IMR-90 (cell line): ENCODE measurements at regions not wholly inside any gene's neighbourhood (a gene's known extent, or its start where the extent isn't known, plus 50 kb on each side); places are given as distances from the start of the nearest gene placed in this dataset.
"Not testable (repeated sequence)": the region's sequence is repeated elsewhere in the genome, so short reads cannot be mapped to it uniquely, and the experiment has no call there.

Experiments
- ATAC-seq: fragments of 200-7000 bp; cut with Tn5 transposase; 2 replicates; pipeline ENCODE4 v1.9.1; 2020; ENCODE audit warnings: low read depth, mild to moderate bottlenecking, moderate library complexity
- BruUV-seq: library from RNA; stranded (reverse); fragments of 400-500 nt; replicated peaks from 2 replicates; lab custom pipeline; 2021; lab: Mats Ljungman, UMichigan
- CTCF ChIA-PET: fragments of 300-600 bp; formaldehyde crosslinking; extraction: SDS; loops from one replicate; lab custom pipeline; 2021; ENCODE audit warnings: antibody characterized with exemption; lab: Yijun Ruan, JAX
- POLR2A ChIA-PET: fragments of 300-600 bp; sonication (Branson Sonifier 250); formaldehyde crosslinking; loops from one replicate; lab custom pipeline; 2022; ENCODE audit warnings: antibody characterized with exemption; ENCODE audit not compliant: unreplicated experiment; lab: Charles Lee
- DNase-seq: peaks from one replicate; pipeline ENCODE4 v3.0.0; 2013
- H2AFZ ChIP-seq: replicated peaks from 2 replicates; pipeline ENCODE3; 2013; ENCODE audit warnings: low read length, mild to moderate bottlenecking; ENCODE audit not compliant: poor library complexity
- H2AK5ac ChIP-seq: 2 replicates; pipeline ENCODE4 v1.6.1; 2013; ENCODE audit warnings: low read depth, low read length, inconsistent platforms
- H2AK9ac ChIP-seq: replicated peaks from 2 replicates; pipeline ENCODE3; 2013; ENCODE audit warnings: mild to moderate bottlenecking, low read depth, low read length, moderate library complexity; ENCODE audit not compliant: poor library complexity
- H2BK120ac ChIP-seq: 2 replicates; pipeline ENCODE4 v1.6.1; 2013; ENCODE audit warnings: low read depth, low read length, inconsistent platforms
- H2BK15ac ChIP-seq: 3 replicates; pipeline ENCODE4 v1.6.1; 2013; ENCODE audit warnings: low read depth, low read length, inconsistent platforms
- H2BK20ac ChIP-seq: 2 replicates; pipeline ENCODE4 v1.6.1; 2013; ENCODE audit warnings: low read depth, mild to moderate bottlenecking, inconsistent platforms, low read length, moderate library complexity
- H2BK5ac ChIP-seq: 2 replicates; pipeline ENCODE4 v1.6.1; 2013; ENCODE audit warnings: mild to moderate bottlenecking, low read depth, low read length, inconsistent platforms; ENCODE audit not compliant: poor library complexity, severe bottlenecking
- H3K14ac ChIP-seq: replicated peaks from 2 replicates; pipeline ENCODE4 v1.6.1; 2013; ENCODE audit warnings: low read depth, low read length, inconsistent platforms
- H3K18ac ChIP-seq: 2 replicates; pipeline ENCODE4 v1.6.1; 2013; ENCODE audit warnings: low read depth, low read length, control low read depth
- H3K23ac ChIP-seq: 2 replicates; pipeline ENCODE4 v1.6.1; 2013; ENCODE audit warnings: low read depth, low read length, inconsistent platforms
- H3K27ac ChIP-seq: 2 replicates; pipeline ENCODE4 v1.5.1; 2013; ENCODE audit warnings: mild to moderate bottlenecking, control low read depth, low read length; ENCODE audit not compliant: insufficient read depth
- H3K27me3 ChIP-seq: 2 replicates; pipeline ENCODE4 v1.6.1; 2013; ENCODE audit warnings: low read length; ENCODE audit not compliant: control insufficient read depth, insufficient read depth
- H3K36me3 ChIP-seq: 2 replicates; pipeline ENCODE4 v1.6.1; 2013; ENCODE audit warnings: low read length, mixed read lengths; ENCODE audit not compliant: control insufficient read depth, insufficient read depth
- H3K4ac ChIP-seq: 2 replicates; pipeline ENCODE4 v1.6.1; 2013; ENCODE audit warnings: low read depth, low read length, inconsistent platforms
- H3K4me1 ChIP-seq: 2 replicates; pipeline ENCODE4 v1.6.1; 2013; ENCODE audit warnings: low read length, mixed read lengths; ENCODE audit not compliant: control insufficient read depth, insufficient read depth
- H3K4me2 ChIP-seq: 2 replicates; pipeline ENCODE4 v1.6.1; 2013; ENCODE audit warnings: low read depth, mild to moderate bottlenecking, control low read depth, low read length, moderate library complexity
- H3K4me3 ChIP-seq: 2 replicates; pipeline ENCODE4 v1.5.1; 2013; ENCODE audit warnings: low read depth, mild to moderate bottlenecking, control low read depth, low read length, moderate library complexity; ENCODE audit not compliant: insufficient read depth
- H3K56ac ChIP-seq: 2 replicates; pipeline ENCODE4 v1.6.1; 2013; ENCODE audit warnings: low read length, inconsistent platforms; ENCODE audit not compliant: insufficient read depth; ENCODE audit errors: extremely low read depth
- H3K79me1 ChIP-seq, 2 experiments: 2 replicates each; pipeline ENCODE4 v1.6.1; 2013; ENCODE audit warnings: low read length in 2 of 2, inconsistent platforms in 1 of 2, low read depth in 1 of 2
- H3K9ac ChIP-seq: 2 replicates; pipeline ENCODE4 v1.6.1; 2013; ENCODE audit warnings: low read depth, low read length, control low read depth
- H3K9me1 ChIP-seq: 2 replicates; pipeline ENCODE4 v1.6.1; 2013; ENCODE audit warnings: low read length, inconsistent platforms; ENCODE audit not compliant: insufficient read depth
- H3K9me3 ChIP-seq: 2 replicates; pipeline ENCODE4 v1.6.1; 2013; ENCODE audit warnings: low read length; ENCODE audit not compliant: control insufficient read depth, insufficient read depth
- H4K20me1 ChIP-seq: 2 replicates; pipeline ENCODE4 v1.6.1; 2013; ENCODE audit warnings: low read length, inconsistent platforms; ENCODE audit not compliant: insufficient read depth
- H4K5ac ChIP-seq: 2 replicates; pipeline ENCODE4 v1.6.1; 2013; ENCODE audit warnings: mild to moderate bottlenecking, low read depth, low read length, control low read depth
- H4K8ac ChIP-seq, 2 experiments: 2 replicates each; pipeline ENCODE4 v1.6.1; 2013; ENCODE audit warnings: low read depth in 2 of 2, low read length in 2 of 2, control low read depth in 1 of 2, inconsistent platforms in 1 of 2
- H4K91ac ChIP-seq: 2 replicates; pipeline ENCODE4 v1.6.1; 2013; ENCODE audit warnings: low read depth, low read length, inconsistent platforms; ENCODE audit not compliant: insufficient read depth
- WGBS, 2 experiments: methylation state at CpG; one replicate each; pipeline versions ENCODE4 v1.1.5 to v1.1.7; 2013; ENCODE audit warnings: missing lambda C conversion rate in 2 of 2; ENCODE audit not compliant: insufficient read length in 1 of 2; ENCODE audit errors: extremely low coverage in 2 of 2; 5-methylcytosine and 5-hydroxymethylcytosine counted together
- dilution Hi-C: fragments of 300-500 bp; cut with HindIII; formaldehyde crosslinking; loops from one replicate; pipeline ENCODE4 v1.14.3; 2018; ENCODE audit warnings: low sequenced_read_pairs; ENCODE audit not compliant: unreplicated experiment
- in situ Hi-C: fragments of 300-500 bp; cut with MboI; formaldehyde crosslinking; loops from 3 replicates; pipeline ENCODE4 v1.14.3; 2019; ENCODE audit warnings: low sequenced_read_pairs, inconsistent platforms, mixed read lengths
- intact Hi-C: fragments of 100-400 bp; cut with micrococcal nuclease; formaldehyde crosslinking; loops from 2 replicates; pipeline ENCODE4 v1.10.0; 2022
- TF ChIP-seq, protein P1 (sequence below): fragments of 150-350 bp; IDR thresholded peaks from 2 replicates; pipeline ENCODE4 v1.6.1; 2016; ENCODE audit warnings: low read depth, mild to moderate bottlenecking, low read length, moderate library complexity, borderline replicate concordance

DNA sequence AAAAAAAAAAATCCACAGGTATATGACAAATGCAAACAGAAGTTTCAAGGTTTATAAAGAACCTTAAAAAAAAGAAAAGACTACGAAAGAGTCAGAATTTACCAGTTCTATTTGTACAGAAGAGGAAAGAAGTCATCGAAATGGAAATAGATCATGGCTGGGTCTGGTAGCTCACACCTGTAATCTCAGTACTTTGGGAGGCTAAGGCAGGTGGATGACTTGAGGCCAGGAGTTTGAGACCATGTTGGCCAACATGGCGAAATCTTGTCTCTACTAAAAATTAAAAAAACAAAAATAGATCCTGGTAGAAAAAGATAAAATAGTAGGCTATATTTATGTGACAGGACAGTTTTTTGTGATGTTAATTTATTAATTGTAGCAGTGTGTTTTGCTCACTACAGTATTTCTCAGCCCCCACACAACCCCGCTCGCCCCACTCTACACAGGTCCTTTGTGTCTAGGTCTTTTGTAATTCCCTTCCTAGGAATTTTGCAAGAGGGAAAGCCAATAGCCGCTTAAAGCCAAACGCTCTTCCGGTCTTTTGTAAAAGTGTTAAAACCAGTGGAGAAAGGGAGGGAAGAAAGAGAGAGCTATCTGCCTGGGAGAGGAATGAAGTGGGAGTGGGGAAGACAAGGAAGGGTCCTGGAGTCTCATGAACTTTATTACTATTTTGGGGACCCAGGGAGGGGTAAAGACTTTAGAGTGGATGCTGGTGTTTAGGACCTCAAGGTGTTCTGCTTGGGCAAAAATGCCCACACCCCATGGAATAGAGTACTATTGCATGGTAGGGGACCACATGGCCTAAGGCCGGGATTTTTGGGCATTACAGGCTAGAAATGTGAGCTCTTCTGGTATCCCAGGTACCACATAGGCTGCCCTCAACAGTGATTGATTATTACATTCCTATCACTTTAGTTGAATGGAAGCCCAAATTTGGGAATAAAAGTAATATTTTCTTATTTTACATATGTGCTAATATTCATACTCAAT is 59.4 kb upstream of the XPO1 start:
- no peaks in the 10 kb centered on the region for H3K9me1 ChIP-seq
- H3K9ac ChIP-seq = no peak overlapping the region
- no peak overlapping the region for H4K5ac ChIP-seq
- H3K36me3 ChIP-seq = no peaks in the 10 kb centered on the region
- H3K4me2 ChIP-seq = no peak overlapping the region
- TF ChIP-seq, protein P1, sequence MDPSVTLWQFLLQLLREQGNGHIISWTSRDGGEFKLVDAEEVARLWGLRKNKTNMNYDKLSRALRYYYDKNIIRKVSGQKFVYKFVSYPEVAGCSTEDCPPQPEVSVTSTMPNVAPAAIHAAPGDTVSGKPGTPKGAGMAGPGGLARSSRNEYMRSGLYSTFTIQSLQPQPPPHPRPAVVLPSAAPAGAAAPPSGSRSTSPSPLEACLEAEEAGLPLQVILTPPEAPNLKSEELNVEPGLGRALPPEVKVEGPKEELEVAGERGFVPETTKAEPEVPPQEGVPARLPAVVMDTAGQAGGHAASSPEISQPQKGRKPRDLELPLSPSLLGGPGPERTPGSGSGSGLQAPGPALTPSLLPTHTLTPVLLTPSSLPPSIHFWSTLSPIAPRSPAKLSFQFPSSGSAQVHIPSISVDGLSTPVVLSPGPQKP = no peak
- H3K4me1 ChIP-seq = no peaks in the 10 kb centered on the region
- dilution Hi-C loops = no loop called here
- no CpG with 5 or more reads among the region's 9 CpGs for WGBS, 2 experiments
- H3K27ac ChIP-seq = no peak overlapping the region
- no peak overlapping the region for H2AFZ ChIP-seq
- H4K20me1 ChIP-seq = no peaks in the 10 kb centered on the region
- POLR2A ChIA-PET = no interaction called here
- H3K56ac ChIP-seq = no peak overlapping the region
- no peak overlapping the region for H2BK20ac ChIP-seq
- no peak for DNase-seq
- no peaks in the 10 kb centered on the region for H3K79me1 ChIP-seq
- no peak overlapping the region for H3K4me3 ChIP-seq
- H3K18ac ChIP-seq = no peak overlapping the region
- no peak overlapping the region for H4K8ac ChIP-seq
- H2AK5ac ChIP-seq = no peak overlapping the region
- in situ Hi-C loops = no loop called here
- no peak overlapping the region for H3K4ac ChIP-seq
- CTCF ChIA-PET = no interaction called here
- BruUV-seq = no TSS peak
- H3K23ac ChIP-seq = no peak overlapping the region
- no peak overlapping the region for H2AK9ac ChIP-seq
- no peak overlapping the region for H2BK120ac ChIP-seq
- no peaks in the 10 kb centered on the region for H3K9me3 ChIP-seq
- no peak overlapping the region for H2BK5ac ChIP-seq
- intact Hi-C loops = no loop called here
- H3K27me3 ChIP-seq = no peaks in the 10 kb centered on the region
- H2BK15ac ChIP-seq = no peak overlapping the region
- H4K91ac ChIP-seq = no peak overlapping the region
- no peak overlapping the region for H3K14ac ChIP-seq
- ATAC-seq = no peak

DNA sequence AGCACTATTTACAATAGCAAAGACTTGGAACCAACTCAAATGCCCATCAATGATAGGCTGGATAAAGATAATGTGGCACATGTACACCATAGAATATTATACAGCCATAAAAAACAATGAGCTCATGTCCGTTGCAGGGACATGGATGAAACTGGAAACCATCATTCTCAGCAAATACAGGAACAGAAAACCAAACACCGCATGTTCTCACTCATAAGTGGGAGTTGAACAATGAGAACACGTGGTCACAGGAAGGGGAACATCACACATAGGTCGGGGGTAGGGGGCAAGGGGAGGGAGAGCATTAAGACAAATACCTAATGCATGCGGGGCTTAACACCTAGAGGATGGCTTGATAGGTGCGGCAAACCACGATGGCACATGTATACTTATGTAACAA is 56.0 kb upstream of the XPO1 start:
- H3K27ac ChIP-seq, H2AFZ ChIP-seq, DNase-seq, H3K23ac ChIP-seq, H2AK9ac ChIP-seq, H3K9me1 ChIP-seq, H2BK20ac ChIP-seq, H4K20me1 ChIP-seq, CTCF ChIA-PET, H3K4ac ChIP-seq, H3K18ac ChIP-seq, ATAC-seq, H3K4me1 ChIP-seq, H3K36me3 ChIP-seq, H4K8ac ChIP-seq, H3K4me2 ChIP-seq, H3K4me3 ChIP-seq, intact Hi-C loops, H3K14ac ChIP-seq, H4K91ac ChIP-seq, H3K9ac ChIP-seq, H4K5ac ChIP-seq, in situ Hi-C loops, H2BK120ac ChIP-seq, H3K27me3 ChIP-seq, BruUV-seq, H2AK5ac ChIP-seq, H2BK15ac ChIP-seq, dilution Hi-C loops, H3K9me3 ChIP-seq, H3K56ac ChIP-seq, POLR2A ChIA-PET, H3K79me1 ChIP-seq, H2BK5ac ChIP-seq: not testable (repeated sequence)
- WGBS, 2 experiments = 60% methylated on average over 1 of the region's 7 CpGs; no CpG with 5 or more reads in 1 of the 2 experiments
